ENCODE measurements at regions not wholly inside any gene's neighbourhood (a gene's known extent, or its start where the extent isn't known, plus 50 kb on each side); places are given as distances from the start of the nearest gene placed in this dataset.

GRCh38 chr12:111222027-111222414, 146.9 kb downstream of the PHETA1 start:
- no peak for DNase-seq (ENCODE audit: low read depth in 2 of 2)

GRCh38 chr12:111221062-111222026, 147.6 kb downstream of the PHETA1 start:
- DNase-seq (ENCODE audit: low read depth in 2 of 2): no peak

DNA sequence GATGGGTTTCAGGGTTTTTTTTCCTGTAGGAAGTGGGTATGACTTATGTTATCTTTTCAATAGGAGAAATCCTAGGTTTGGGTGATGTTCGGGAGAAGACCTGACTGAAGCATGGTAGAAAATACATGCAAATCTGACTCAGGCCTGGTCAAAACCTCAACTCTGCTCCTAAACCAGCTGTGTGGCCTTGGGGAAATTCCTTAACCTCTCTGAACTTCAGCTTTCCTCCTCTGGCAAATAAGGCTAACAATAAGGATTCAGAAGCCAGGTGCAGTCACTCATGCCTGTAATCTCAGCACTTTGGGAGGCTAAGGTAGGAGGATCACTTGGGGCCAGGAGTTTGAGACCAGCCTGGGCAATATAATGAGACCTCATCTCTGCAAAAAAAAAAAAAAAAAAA, 148.5 kb downstream of the PHETA1 start:
- DNase-seq (ENCODE audit: low read depth in 2 of 2): no peak

DNA sequence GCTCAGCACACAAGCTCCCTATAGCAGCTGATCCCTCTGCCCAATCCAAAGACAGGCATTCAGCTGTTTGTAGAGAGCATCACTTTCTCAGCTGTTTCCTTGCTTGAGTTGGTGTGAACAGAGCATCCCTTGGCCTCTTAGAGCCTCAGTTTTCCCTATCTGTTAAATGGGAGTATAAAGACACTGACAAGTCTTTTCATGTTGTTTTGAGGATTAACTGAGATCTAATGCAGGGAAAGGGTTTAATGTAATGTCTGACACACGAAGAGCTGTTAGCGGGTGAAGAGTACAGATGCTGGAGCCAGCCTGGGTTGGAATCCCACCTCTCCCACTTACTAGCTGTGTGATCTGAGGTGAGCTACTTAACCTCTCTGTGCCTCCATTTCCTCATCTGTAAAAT, 149.5 kb downstream of the PHETA1 start:
- no peak for DNase-seq (ENCODE audit: low read depth in 2 of 2)

DNA sequence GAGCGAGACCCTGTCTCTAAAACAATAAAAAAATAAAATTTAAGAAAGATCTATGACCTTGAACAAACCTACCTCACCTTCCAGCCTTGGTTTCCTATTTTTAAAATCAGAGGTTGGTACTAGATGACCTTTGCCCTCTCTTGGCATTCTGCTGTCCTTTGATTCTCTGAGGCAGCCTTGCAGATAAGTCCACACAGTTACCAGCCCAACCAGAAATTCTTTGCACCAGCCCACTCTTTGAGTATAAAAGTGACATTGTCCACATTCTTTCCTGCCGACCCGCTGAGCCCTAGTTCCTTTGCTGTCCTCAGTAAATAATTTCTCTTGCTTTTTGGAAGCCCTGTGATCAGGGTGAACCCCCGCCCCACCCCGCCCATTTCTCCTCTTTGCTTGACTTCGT, 150.4 kb downstream of the PHETA1 start:
- DNase-seq (ENCODE audit: low read depth in 2 of 2): no peak

DNA sequence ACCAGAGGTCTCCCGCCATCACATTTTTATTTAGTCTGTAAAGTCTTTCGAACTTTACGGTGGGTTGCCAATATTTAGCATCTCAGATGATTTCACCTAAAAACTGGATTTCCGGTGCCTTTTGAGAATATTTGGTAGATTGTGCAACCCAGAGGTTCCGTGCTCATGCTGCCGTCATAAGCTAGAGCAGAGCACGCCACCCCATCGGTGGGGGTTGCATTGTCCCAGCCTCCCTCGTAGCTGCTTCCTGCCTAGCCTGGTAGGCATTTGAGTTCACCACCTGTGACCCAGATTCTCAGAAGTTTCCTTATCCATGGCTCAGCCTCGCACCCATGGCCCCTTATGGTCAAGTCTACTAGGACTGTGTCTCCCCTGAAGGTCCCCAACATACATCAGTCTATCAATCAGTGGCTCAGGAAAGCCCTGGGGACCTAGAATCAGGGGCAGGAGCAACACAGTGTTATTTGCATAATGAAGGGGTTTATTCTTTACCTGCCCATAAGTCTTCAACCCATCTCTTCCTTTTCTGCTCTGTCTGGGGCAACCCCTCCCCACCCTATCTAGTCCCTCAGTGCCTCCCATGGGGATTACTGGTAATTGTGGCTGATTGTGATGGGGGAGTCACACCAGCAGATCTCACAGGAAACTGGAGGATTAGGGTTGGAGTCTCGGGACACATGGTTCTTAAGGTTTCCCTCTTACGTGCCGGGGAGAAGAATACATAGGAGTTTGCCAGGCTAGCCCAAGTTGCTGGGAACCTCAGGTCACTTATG, 152.3 kb downstream of the PHETA1 start:
- no peak for DNase-seq (ENCODE audit: low read depth in 2 of 2)

- no peak for DNase-seq (ENCODE audit: low read depth in 2 of 2)
Observed at GRCh38 chr12:111215881-111216280, 153.0 kb downstream of the PHETA1 start.

GRCh38 chr12:111214401-111214800, 154.5 kb downstream of the PHETA1 start:
- DNase-seq (ENCODE audit: low read depth in 2 of 2): no peak

- DNase-seq (ENCODE audit: low read depth in 2 of 2): no peak
Observed at GRCh38 chr12:111213561-111213960, 155.3 kb downstream of the PHETA1 start.

GRCh38 chr12:111212814-111213456, 156.0 kb downstream of the PHETA1 start:
- DNase-seq (ENCODE audit: low read depth in 2 of 2): no peak

- DNase-seq (ENCODE audit: low read depth in 2 of 2): no peak
Observed at GRCh38 chr12:111211910-111212757, 156.8 kb downstream of the PHETA1 start.

GRCh38 chr12:111209811-111210210, 159.1 kb downstream of the PHETA1 start:
- DNase-seq (ENCODE audit: low read depth in 2 of 2): no peak

DNA sequence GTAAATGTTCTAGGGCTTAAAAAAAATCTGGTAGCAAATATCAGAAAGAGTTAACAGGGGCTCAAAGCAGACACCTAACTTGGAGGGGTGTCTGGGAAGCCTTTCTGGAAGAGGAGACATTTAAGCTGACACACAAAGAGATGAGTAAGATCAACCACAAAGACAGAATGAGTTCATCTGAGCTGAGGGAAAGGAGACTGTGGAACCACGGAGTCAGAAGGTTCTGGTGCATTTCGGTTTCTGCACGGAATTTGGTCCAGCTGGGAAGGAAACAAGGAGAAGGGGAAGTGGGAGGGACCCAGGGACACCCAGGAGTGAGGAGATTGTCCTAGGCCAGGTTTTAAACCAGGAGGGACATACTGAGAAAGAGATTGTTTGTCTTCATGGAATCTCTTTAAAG, 161.1 kb downstream of the PHETA1 start:
- DNase-seq (ENCODE audit: low read depth in 2 of 2): no peak

GRCh38 chr12:111204788-111205241, 164.1 kb downstream of the PHETA1 start:
- no peak for DNase-seq (ENCODE audit: low read depth in 2 of 2)

DNA sequence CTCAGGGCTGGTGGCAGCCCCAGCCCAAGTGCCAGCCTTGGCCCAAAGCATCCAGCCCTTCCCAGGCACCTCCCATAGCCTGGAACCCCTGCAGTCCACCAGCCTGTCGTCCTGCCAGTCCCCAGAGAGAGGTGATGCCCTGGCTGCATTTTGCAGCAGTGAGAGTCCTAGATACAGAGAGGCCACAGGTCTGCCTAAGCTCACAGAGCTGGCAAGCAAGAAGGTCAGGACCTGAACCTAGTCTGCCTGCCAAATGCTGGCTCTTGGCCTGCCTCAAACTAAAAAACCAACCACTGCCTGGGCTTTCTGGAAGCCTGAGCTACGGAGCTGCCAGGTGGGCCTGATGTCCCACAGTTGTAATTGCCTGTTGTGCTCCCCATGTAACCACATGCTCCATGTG, 164.9 kb downstream of the PHETA1 start:
- DNase-seq (ENCODE audit: low read depth in 2 of 2): no peak

DNA sequence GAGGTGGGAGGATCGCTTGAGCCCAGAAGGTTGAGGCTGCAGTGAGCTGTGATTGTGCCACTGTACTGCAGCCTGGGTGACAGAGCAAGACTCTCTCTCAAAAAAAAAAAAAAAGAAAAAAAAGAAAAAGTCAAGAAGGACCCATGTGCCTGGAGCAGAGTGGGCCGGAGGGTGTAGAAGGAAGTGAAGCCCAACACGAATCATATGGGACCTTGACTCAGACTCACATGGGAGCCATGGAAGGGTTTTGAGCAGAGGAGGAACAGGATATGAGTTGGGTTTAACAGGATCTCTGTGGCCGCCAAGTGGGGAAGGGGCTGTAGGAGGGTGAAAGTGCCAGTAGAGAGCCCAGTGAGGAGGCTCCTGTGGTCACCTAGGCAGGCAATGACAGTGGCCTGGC, 165.4 kb downstream of the PHETA1 start:
- no peak for DNase-seq (ENCODE audit: low read depth in 2 of 2)

- no peak for DNase-seq (ENCODE audit: low read depth in 2 of 2)
Observed at GRCh38 chr12:111202237-111202915, 166.5 kb downstream of the PHETA1 start.

DNA sequence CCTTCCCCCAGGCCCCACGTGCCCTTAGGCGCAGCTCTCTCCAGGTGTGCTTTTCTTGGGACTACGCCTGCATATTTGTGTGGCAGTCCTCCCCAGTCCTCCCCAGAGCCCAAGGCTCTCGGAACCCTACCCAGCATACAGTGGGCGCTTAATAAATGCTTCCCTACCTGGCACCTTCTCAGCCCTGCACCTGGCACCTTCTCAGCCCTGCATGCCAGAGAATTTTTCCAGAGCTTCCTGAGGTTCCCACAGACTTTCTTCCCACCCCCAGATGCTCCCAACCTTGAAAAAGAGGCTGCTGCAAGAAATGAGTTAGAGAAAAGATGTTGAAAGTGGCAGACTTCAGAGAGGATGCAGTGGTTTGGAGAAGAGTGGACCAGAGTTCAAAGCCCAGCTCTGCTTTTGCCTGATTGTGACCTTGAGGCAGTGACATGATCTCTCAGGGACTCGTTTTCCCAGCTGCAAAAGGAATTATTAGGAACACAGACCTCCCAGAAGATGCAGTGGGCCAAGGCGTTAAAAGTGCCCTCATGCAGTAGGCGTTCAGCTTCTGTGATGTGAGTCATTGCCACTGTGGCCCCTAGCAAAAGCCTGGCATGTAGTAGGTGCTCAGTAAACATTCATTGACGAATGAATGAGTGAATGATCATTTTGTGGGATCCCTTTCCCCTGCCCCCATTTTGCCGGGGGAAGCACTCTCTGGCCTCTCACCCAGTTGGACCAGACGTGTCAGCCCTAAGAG, 167.2 kb downstream of the PHETA1 start:
- no peak for DNase-seq (ENCODE audit: low read depth in 2 of 2)

- DNase-seq (ENCODE audit: low read depth in 2 of 2): no peak
Observed at GRCh38 chr12:111201036-111201435, 167.9 kb downstream of the PHETA1 start.

- no peak for DNase-seq (ENCODE audit: low read depth in 2 of 2)
Observed at GRCh38 chr12:111197376-111197944, 171.4 kb downstream of the PHETA1 start.

All from stimulated activated CD4-positive, alpha-beta T cell treated with anti-CD3 and anti-CD28 coated beads, Interleukin-1b, Interleukin-23, amount 100 ng/mL, for 1 hour (primary cell).